CD4-positive, alpha-beta T cell treated with Interleukin-10 for 1 hour (primary cell): ENCODE measurements at regions not wholly inside any gene's neighbourhood (a gene's known extent, or its start where the extent isn't known, plus 50 kb on each side); places are given as distances from the start of the nearest gene placed in this dataset.

Experiments
- DNase-seq: peaks from one replicate; pipeline ENCODE4 v3.0.0-alpha.2; 2020

DNA sequence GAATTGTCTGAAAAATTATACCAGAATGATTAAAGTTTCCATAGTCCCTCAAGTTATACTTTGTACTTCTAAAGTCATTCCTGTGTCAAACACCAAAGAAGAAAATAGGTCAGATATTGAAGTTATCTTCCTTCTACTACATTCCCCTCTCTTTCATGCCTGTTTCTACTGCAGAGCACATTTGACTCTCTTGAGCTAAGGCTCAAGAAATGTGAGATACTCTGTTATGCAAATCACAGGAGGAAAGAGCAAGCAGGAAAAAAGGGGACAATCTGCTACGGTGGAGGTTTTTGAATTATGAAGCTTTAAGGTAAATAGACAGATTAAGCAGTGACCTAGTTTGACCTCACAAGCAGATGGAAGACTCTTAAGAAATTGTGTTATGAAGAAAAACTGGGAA lies 198.9 kb upstream of the LDB2 start:
- DNase-seq: no peak

DNA sequence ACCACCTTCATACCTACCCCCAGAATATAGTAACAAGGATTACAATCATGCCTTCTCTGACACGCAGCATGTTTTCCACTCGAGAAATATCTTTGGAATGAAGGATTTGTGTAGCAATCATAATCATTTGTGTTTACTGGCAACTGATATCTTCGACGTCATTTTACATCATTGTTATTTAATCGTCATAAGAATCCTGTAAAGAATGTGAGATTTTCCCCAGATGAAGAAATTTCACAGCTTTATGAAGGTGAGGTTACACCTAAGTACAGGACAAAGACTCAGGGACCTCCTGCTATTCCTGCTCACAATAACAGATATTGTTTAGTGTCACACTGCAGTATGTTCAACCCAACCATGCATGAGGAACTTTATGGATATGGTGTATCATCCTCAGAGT lies 198.2 kb upstream of the LDB2 start:
- DNase-seq: no peak

DNA sequence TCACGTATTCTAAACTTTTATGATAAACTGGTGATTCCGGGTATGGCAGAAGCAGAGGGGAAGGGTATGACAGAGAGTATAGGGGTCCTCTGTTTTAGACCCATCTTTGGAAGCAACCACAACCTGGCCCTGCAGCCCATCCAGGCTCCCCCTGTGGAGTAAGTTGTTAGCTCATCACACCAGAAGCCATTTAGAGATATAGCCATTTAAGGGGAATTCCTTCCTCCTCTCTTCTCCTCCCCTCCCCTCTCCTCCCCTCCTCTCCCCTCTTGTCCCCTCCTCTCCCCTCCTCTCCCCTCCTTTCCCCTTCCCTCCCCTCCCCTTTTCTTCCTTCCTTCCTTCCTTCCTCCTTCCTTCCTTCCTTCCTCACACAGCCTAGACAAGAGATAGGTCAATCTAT lies 197.3 kb upstream of the LDB2 start:
- no peak for DNase-seq

DNA sequence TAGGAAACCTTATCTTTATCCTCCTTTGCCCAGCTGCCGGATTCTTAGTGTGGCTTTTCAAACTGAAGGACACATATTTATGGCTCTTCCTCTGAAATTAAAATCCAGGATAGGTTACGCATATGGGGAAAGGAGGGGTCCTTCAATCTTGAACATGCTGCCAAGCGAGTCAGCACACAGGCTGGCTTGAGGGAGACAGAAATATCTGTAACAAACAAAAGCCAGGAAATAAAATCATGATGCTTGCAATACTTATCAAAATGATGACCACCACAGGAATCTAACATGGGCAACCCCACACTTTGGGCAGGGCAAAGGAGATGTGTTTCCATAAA lies 196.4 kb upstream of the LDB2 start:
- no peak for DNase-seq

DNA sequence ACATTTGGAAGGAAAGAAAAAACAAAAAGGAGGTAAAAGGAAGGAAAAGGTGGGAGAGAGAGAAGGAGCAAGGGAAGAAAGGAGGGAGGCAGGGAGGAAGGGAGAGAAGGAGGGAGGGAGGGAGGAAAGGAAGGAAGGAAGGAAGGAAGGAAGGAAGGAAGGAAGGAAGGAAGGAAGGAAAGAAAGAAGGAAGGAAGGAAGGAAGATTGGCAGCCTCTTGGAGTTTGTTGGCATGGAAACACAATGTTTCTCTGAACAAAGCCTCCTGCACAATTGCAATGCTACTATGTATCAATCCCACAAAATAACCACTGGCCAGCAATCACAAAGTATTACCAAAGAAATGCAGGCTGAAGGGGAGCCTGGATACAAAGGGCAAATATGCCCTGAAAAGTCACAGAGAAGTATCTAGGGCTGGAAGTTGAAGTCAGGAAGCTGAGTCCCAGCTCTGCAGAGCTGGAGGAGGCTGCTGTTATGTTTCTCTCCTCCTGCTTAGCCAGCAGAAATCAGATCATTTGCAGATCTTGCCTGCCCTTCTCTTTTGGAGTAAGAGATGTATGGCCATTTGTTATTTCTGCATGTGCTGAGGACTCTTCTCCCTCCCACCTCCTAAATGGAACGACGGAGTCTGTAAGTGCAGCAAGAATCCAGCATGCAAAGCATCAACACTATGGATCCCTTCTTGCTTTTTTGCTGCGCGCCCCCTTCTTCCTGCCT lies 195.9 kb upstream of the LDB2 start:
- no peak for DNase-seq

DNA sequence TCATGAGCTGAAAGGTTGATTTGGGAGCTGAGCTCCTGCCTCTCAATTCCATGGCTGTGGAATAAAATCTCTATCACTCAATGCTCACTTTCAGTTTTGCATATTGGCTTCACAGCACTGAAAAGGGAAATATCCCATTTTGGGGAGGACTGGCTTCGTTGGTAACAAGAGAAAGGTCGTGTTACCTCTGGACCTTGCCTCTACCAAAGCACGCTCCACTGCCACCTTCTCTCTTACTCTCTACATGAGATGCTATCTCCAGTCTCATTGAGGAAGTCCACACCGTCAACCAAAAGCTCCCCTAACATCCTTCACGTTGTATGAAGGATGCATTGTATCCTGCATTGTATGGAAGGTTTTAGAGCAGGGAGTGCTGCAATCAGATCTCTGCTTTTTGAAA lies 195.0 kb upstream of the LDB2 start:
- no peak for DNase-seq

DNA sequence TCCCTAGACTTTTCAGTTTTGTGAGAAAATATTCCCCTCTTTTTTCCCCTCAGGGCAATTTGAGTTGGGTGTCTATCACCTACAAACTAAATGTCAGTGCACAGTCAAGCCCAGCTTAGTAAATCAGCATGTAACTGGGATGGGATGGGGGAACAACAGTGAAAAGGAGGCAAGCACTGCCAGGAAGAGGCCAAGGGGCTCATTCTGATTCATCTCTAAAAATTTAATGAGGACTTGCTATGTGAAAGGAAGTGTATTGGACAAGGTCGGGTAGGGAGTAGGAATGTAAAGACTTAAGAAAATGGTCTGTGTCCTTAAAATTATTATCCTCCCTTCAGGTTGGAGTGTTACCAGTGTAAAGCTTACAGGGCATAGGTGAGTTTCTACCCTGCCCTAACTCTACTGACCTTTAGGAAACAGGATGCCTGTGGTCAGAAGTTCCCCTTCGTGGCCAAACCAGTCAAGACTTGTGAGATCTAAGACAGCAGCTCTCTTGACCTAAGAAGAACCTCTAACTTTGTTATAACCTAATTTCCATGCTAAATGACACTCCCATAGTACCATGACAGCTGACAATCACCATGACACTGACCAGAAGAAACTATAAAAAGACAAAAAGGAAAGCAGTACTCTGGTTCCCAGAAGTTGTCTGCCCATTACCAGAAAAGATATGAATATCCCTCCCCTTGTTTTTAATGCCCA lies 194.4 kb upstream of the LDB2 start:
- no peak for DNase-seq

DNA sequence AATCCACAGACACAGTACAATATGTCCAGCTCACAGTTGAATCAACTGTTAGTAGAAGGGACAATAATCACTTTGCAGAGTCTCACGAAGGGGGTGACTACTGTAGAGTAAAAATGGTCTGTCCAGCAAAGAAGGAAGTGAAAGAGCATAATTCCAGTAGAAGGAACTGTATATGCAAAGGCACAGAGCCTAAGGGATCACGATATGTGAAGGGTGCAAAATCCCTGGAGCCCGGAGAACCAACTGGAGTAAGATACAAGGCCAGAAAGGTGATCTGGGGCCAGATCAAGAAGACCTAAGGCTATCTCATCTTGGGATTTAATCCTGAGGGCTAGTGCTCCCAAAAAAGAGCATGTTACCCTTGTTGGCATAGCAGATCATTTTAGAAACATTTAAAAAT lies 192.7 kb upstream of the LDB2 start:
- no peak for DNase-seq

DNA sequence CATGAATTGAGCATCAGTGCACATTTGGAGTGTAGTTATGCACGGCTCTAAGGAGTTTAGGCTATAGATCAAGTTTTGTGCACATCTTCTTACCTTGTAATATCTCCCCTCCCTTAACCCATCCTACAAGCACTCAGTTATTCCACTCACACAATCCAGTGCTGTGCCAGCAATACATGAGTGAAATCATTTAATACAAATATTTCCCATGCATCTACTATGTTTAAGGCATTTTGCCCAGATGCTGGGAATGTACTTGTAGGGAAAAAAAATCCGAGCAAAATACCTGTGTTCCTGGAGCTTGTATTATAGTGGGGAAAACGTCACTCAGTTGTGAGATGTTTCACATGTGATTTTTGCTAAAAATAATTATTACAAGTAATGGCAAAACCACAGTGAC lies 191.6 kb upstream of the LDB2 start:
- no peak for DNase-seq

DNA sequence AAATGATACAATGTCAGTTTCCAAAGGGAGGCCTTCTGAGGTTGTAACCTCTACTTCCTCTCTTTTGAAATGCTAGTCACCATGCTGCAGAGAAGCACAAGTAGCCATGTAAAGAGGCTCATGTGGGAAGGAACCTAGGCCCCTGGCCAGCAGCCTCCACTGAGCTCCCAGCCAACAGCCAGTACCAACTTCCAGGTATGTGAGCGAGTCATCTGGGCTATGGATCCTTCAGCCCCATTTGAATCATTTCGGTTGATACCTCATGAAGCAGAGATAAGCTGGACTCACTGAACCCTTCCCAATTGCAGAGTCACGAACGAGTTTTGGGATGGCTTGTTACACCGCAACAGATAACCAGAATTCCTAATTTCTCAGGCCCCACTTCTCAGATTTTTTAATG lies 187.0 kb upstream of the LDB2 start:
- DNase-seq: no peak

DNA sequence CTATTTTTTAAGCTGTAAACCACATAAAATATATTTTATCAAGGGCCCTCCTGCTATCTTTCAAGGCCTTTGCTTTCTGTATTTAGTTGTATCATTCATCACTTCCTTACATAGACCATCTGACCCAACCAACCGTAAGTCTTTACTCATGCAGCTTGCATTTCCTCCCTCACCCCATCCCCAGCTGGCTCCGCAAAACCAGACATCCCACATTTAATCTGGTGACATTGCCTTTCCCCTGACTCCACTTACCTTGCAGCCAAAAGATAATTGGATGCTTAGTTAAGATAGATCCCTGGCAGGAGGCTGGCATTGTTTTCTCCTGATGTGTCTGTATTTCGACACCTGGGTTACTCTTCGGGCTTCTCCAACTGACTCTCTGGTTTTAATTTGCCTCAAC lies 183.7 kb upstream of the LDB2 start:
- DNase-seq: no peak

DNA sequence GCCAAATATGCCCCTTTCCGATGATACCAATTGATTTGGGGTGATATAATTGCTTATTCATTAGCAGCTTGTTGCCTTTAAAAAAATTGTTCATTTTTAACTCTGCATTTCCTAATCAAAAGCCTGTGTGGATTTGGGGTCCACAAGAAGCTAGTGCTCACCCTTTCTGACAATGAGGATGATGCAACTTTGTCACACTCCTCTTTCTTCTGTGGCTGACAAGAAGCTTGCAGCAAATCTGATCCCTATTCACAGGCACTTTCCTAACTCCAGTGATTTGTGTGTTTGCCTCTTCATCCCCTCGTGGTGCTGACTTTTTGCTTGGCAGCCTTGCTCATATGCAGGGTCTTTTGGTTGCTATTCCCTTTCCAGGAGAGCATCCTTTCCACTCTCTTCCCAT lies 182.7 kb upstream of the LDB2 start:
- no peak for DNase-seq

DNA sequence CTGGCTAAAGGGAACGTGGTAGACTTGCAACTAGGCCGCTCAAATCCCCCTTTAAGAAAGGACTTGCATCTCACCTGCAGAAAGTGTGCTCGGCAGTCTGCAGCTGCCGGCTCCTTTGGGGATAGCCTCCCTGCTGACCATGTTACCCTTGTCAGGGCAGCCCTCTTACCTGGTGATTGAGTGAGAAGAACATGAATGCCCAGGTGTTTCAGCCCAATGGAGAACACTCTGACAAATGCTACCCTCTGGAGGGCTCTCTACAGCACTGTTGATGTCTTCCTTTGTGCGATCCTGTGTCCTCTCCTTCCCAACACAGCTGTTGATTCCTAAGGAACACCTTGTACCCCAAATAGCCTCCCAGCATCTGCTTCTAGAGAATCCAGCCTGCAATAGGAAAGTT lies 178.7 kb upstream of the LDB2 start:
- no peak for DNase-seq

DNA sequence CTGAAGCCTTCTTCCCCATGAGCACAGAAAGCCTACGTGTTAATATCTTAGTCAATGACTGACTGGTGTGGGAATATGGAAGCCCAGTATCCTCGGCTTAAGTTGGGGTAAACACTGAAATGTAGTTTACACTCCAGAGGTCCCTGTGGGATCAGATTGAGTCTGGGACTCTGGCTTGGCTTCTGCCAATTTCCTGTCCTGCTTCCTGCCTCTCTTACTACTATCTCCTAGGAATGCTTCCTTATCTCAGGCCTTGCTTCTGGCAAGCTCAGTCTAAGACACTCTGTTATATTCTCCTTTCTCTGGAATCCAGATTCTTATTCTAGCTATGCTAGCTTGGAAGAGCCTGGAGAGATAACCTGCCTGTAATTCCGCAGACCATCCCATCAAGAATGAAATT lies 174.0 kb upstream of the LDB2 start:
- DNase-seq: no peak

DNA sequence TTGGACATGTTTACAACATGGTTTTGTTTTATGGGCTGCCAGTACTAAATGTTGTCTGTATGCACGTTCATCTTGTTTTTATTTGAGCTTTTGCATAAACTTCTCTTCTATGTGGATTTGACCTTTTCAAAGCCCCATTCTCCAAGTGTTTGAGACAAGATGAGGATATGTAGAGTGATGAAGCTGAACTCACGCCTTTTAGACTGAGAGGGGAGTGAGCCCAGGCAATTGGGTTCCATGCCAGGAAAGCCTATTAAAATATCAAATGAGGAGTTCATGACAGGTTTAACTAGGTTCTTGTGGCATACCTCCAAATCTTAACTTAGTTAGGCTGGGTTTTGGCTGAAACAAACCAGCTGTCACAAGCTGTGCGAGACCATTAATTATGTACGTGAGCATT lies 170.4 kb upstream of the LDB2 start:
- no peak for DNase-seq

DNA sequence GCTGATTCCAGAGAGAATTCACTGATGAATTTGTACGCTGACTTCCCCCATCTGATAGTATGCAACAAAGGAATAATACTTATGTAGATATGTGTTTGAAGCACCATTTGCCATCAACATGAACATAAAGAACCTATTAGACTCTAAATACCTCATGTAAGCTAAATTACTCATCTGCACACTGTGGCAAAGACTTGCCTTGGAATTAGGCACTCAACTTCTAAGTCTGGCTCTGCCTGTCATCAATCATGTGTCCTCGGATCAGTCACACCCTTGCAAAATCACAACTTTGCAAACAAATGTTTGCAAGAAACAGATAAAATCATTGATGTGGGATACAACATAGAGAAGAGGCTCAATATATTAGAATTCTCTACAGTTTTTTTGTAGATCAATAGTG lies 169.9 kb upstream of the LDB2 start:
- DNase-seq: no peak

DNA sequence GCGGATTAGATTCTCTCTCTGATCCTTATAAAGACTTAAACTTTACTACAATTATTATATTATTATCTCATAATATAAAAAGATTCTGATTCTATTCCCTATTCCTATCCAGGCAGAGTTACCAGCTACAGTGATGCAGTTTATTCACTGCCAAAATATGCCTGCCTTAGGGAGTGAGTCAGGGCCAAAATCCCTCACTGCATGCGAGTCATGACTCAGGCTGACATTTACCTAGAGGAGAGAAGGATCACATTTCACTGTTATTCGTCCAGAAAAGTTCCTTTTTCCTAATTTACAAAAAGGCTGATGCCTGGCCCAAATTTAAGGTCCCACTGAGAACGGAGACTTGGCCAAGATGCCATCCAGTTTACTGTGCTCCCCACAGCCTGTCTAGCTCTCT lies 168.5 kb upstream of the LDB2 start:
- DNase-seq: no peak

DNA sequence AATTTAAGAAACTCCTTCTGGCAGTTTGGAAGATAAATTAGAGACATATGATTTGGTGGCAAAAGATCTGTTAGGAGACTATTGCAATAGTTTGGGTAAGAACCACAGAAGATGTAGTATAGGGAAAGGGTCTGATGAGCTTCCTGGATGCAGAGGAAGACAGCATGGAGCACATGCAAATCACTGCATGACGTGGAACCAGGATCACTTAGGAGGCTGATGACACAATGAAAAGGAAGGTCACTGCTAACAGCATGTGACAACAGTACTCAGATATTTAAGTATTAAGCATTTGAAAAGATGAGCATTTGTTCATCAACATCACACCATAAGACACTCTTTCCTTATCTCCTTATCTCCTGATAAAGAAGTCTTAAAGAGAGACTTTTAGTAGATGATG lies 167.8 kb upstream of the LDB2 start:
- DNase-seq: no peak

DNA sequence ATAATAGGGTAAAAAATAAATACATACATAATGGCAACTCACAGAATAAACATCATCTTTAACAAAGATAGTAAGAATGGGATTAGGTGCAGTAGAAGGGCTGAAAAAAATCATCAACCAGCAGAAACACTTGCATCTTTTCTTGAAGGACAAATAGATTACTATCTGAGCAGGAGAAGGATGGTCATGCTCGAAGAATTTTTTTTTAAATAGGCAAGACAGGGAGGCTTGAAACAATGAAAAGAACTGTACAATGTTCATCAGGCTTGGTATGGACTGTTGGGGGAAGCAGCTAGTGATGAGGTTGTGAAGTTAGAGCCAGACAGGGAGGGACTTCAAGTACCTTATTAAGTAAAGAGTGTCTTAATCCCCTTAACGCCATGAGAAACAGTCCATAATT lies 167.4 kb upstream of the LDB2 start:
- no peak for DNase-seq

DNA sequence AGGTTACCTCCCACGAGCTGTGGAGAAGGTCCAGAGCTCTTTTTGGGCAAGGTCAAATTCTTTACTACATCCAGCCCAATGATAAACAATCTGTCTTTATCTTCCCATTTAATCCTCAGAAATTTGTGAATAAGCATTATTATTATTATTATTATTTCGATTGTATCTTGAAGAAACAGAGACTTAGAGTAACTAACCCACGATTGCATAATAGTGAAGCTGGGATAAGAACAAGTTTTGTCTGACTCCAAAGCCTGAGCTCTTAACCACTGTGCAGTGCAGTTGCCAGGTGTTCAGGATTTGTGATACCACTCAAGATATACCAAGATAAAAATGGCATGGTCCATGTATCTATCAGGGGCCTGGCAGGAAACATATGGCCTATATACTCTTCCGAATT lies 166.5 kb upstream of the LDB2 start:
- DNase-seq: no peak

DNA sequence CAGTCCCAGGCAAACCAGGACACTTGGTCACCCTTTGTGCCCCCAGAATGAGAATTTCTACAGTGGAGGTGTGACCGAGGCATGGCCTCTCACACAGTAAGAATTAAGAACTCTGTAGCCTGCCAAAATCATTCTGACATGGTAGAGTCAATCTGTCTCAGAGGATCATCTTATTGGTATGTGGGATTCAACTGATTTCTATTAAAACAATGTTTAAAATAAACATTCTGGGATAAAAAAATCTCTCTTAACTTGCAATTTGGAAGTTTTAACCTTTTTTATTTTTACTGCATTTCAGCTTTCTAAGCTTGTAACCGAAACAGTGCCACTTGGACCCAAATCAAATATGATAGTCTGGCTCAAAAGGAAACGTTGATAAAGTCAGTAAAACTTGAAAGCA lies 165.4 kb upstream of the LDB2 start:
- no peak for DNase-seq

DNA sequence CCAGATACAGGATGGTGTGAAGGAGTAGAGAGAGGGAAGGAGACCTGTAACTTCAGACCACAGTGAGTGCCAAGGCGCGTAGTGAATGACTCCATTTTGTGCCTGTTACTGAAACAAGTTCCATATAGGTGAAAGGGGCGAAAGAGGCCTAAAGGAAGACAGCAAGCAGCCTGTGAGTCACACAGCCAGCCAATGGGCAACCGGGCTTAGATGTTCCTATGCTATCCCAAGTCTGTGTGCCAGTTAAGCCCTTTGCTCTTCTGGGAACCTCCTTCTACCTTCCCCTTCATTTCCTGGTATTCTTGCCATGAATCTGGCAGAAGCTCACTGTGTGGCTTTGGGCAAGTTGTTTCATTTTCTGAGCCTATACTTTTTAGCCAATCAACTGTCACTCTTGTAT lies 161.8 kb upstream of the LDB2 start:
- DNase-seq: no peak

DNA sequence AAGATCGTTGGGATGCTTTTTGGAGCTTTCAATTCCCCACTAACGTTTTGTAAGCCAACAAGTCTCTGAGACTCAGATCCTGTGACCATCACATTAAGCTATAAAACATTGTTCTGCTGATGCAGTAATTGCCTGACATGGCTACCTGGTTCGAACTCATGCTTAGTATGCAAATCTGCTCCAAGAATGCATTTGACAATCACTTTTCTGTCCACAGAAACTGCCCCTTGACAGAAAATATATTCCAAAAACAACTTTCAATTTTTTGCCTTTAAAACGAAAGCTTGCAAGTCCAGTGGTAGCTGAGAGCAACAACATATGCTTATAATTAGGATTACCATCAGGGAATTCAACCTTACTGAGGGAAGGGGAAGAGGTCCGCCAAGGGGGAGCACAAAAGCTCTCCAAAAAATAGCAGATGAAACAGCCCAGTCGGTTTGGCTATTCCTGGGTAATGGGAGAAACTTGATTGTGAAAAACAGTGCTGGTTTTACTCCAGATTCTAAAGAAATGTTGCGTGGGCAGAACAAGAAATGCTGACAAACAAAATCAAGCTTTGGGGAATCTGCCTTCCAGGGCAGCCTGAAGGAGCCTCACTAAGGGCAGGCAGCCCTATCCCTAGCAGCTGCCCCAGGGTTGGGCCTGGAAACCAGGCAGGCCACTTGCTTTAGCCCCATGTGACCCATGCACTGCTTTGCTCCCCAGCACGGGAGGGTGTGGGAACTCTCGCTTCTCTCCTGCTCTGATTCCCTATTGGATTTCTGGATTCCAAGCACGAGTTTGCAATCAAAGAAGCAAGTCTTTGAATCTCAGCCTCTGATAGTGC lies 160.7 kb upstream of the LDB2 start:
- DNase-seq: no peak

DNA sequence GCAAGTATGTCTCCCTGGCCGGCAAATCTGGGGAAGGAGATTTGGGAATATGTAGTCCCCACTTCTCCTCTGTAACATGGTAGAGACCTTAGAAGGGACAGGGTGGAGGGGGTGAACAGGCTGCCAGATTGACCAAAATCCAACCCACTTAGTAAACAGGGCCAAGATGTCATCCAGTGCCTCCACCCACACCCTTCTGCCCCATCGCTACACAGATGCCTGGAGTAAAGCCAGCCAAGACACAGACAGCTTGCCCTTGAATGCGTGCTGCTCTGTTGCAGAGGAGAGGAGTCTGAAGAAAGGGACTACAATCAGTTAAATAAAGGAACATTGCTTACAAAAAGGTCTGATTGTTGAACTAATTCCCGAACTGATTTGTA lies 160.1 kb upstream of the LDB2 start:
- DNase-seq: no peak

DNA sequence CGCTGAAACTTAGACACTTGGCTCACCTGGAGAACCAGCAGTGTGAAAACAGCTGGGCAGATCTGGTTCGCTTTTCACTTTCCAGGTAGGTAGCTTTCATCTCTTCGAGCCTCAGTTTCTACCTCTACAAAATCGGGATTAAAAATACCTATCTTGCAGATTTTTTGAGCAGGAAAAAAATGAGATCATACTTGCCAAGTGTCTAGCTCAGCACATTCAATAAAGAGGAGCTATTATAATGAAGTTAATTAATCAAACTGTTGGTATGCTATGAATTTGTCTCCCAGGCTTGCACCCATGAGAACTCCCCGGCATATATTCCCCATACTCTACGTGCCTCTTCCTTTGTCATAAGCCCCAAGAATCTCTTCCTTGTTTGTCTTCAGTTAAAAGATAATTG lies 158.6 kb upstream of the LDB2 start:
- no peak for DNase-seq
